A549 (cell line): ENCODE measurements at regions not wholly inside any gene's neighbourhood (a gene's known extent, or its start where the extent isn't known, plus 50 kb on each side); places are given as distances from the start of the nearest gene placed in this dataset.

Source experiments
- ATAC-seq, 2 experiments: fragments of 200-7000 bp in 1 of 2; fragments of >200 bp in 1 of 2; cut with Nextera tagmentation in 1 of 2; cut with Tn5 transposase in 1 of 2; 3 replicates each; pipeline versions ENCODE4 v1.8.0 to v1.9.1; 2018 to 2020; ENCODE audit warnings: mild to moderate bottlenecking in 1 of 2, moderate library complexity in 1 of 2
- CTCF ChIA-PET: fragments of 300-600 bp; sonication (Branson Sonifier 250); formaldehyde crosslinking; extraction: SDS; loops from one replicate; lab custom pipeline; 2021; ENCODE audit warnings: antibody characterized with exemption, inconsistent platforms; lab: Yijun Ruan, JAX
- POLR2A ChIA-PET: fragments of 350-600 bp; formaldehyde crosslinking; extraction: SDS; loops from one replicate; lab custom pipeline; 2021; ENCODE audit warnings: antibody characterized with exemption, inconsistent platforms; lab: Yijun Ruan, JAX
- DNase-seq, 2 experiments: peaks; one replicate each; pipeline versions ENCODE4 v3.0.0 to v3.0.0-alpha.2; 2011 to 2016; ENCODE audit warnings: low read depth in 1 of 2, low spot score in 1 of 2
- FAIRE-seq: peaks from 2 replicates; lab custom pipeline; 2011; peaks lifted over from hg19 to GRCh38; lab: Jason Lieb, UNC
- H3K27ac ChIP-seq, 2 experiments: fragments of >200 bp; sonication (Bioruptor Twin); formaldehyde crosslinking; 3 replicates each; pipeline ENCODE4 v1.5.1; 2016 to 2017
- H3K4me1 ChIP-seq: fragments of >200 bp; sonication (Bioruptor Twin); formaldehyde crosslinking; 3 replicates; pipeline ENCODE4 v1.6.1; 2016
- H3K4me2 ChIP-seq: fragments of >200 bp; sonication (Bioruptor Twin); formaldehyde crosslinking; 3 replicates; pipeline ENCODE4 v1.6.1; 2016
- H3K4me3 ChIP-seq: fragments of >200 bp; sonication (Bioruptor Twin); formaldehyde crosslinking; 3 replicates; pipeline ENCODE4 v1.5.1; 2016
- H3K9me3 ChIP-seq: fragments of >200 bp; sonication (Bioruptor Twin); formaldehyde crosslinking; 3 replicates; pipeline ENCODE4 v1.6.1; 2016
- BHLHE40 ChIP-seq: IDR thresholded peaks from 2 replicates; pipeline ENCODE4 v1.6.1; 2012; ENCODE audit warnings: low read depth, low read length, inconsistent platforms
- CBX2 ChIP-seq: fragments of 200-600 bp; sonication (generic); IDR thresholded peaks from 2 replicates; pipeline ENCODE4 v1.6.1; 2016; ENCODE audit warnings: low read depth, mild to moderate bottlenecking, borderline replicate concordance
- CHD2 ChIP-seq: fragments of 150-350 bp; IDR thresholded peaks from 2 replicates; pipeline ENCODE4 v1.6.1; 2014; ENCODE audit warnings: low read length; ENCODE audit not compliant: partially characterized antibody
- CHD4 ChIP-seq: fragments of 200-600 bp; sonication (generic); IDR thresholded peaks from 2 replicates; pipeline ENCODE4 v1.6.1; 2016; ENCODE audit warnings: antibody characterized with exemption, mild to moderate bottlenecking, borderline replicate concordance
- EHMT2 ChIP-seq: fragments of 200-600 bp; sonication (generic); IDR thresholded peaks from 2 replicates; pipeline ENCODE4 v1.6.1; 2016; ENCODE audit warnings: antibody characterized with exemption, low read depth, mild to moderate bottlenecking, moderate library complexity
- FOSB ChIP-seq: fragments of 250-450 bp; sonication (Bioruptor Pico); IDR thresholded peaks from 2 replicates; pipeline ENCODE4 v1.5.0; 2020; ENCODE audit warnings: mild to moderate bottlenecking, moderate library complexity
- HEYL ChIP-seq: fragments of 250-450 bp; sonication (Bioruptor Pico); IDR thresholded peaks from 2 replicates; pipeline ENCODE4 v1.8.0; 2021; ENCODE audit warnings: mild to moderate bottlenecking, moderate library complexity
- HOXB13 ChIP-seq: fragments of 250-450 bp; sonication (Bioruptor Pico); IDR thresholded peaks from 2 replicates; pipeline ENCODE4 v1.5.0; 2020; ENCODE audit warnings: low read depth, mild to moderate bottlenecking, moderate library complexity
- HOXB5 ChIP-seq: fragments of 250-450 bp; sonication (Bioruptor Pico); IDR thresholded peaks from 2 replicates; pipeline ENCODE4 v1.5.0; 2020; ENCODE audit warnings: mild to moderate bottlenecking, moderate library complexity
- JUNB ChIP-seq: fragments of >200 bp; sonication (Bioruptor Twin); formaldehyde crosslinking; IDR thresholded peaks from 2 replicates; pipeline ENCODE4 v1.6.1; 2016
- KDM5A ChIP-seq: fragments of 200-600 bp; sonication (generic); IDR thresholded peaks from 2 replicates; pipeline ENCODE4 v1.6.1; 2016; ENCODE audit warnings: antibody characterized with exemption, mild to moderate bottlenecking
- NR3C1 ChIP-seq: fragments of >200 bp; sonication (Bioruptor Twin); formaldehyde crosslinking; IDR thresholded peaks from 3 replicates; pipeline ENCODE4 v1.6.1; 2017
- POLR2AphosphoS2 ChIP-seq: conservative IDR thresholded peaks from 2 replicates; pipeline ENCODE4 v1.6.1; 2012; ENCODE audit warnings: low read length, improper control_type of control experiment, inconsistent platforms
- RCOR1 ChIP-seq: fragments of 150-350 bp; IDR thresholded peaks from 2 replicates; pipeline ENCODE4 v1.6.1; 2014; ENCODE audit warnings: antibody characterized with exemption, low read length, low read depth
- RFX5 ChIP-seq: fragments of 450-650 bp; IDR thresholded peaks from 2 replicates; pipeline ENCODE4 v1.7.1; 2014; ENCODE audit warnings: antibody characterized with exemption, mild to moderate bottlenecking, moderate library complexity
- SMC3 ChIP-seq: fragments of >200 bp; sonication (Bioruptor Twin); formaldehyde crosslinking; IDR thresholded peaks from 3 replicates; pipeline ENCODE4 v1.6.1; 2018; ENCODE audit warnings: inconsistent platforms
- TP53 ChIP-seq: fragments of 250-450 bp; sonication (Bioruptor Pico); IDR thresholded peaks from 2 replicates; pipeline ENCODE4 v1.5.0; 2021; ENCODE audit warnings: mild to moderate bottlenecking, moderate library complexity
- ZC3H11A ChIP-seq: fragments of 450-650 bp; IDR thresholded peaks from 2 replicates; pipeline ENCODE4 v1.6.1; 2014; ENCODE audit warnings: antibody characterized with exemption, mild to moderate bottlenecking
- ZFP36 ChIP-seq: fragments of 450-650 bp; IDR thresholded peaks from 2 replicates; pipeline ENCODE4 v1.6.1; 2014; ENCODE audit warnings: borderline replicate concordance; ENCODE audit not compliant: partially characterized antibody
- WGBS: methylation state at CpG from one replicate; pipeline ENCODE4 v1.1.6; 2017; ENCODE audit errors: missing lambda C conversion rate; 5-methylcytosine and 5-hydroxymethylcytosine counted together
- TF ChIP-seq, protein P1 (sequence below): IDR thresholded peaks from 2 replicates; pipeline ENCODE4 v1.6.1; 2012
- TF ChIP-seq, protein P2 (sequence below): IDR thresholded peaks from 2 replicates; pipeline ENCODE4 v1.6.1; 2012; ENCODE audit warnings: low read depth, borderline replicate concordance
- TF ChIP-seq, protein P3 (sequence below): fragments of 450-650 bp; IDR thresholded peaks from 2 replicates; pipeline ENCODE4 v1.6.1; 2014; ENCODE audit warnings: antibody characterized with exemption
- TF ChIP-seq, protein P4 (sequence below): fragments of >200 bp; sonication (Bioruptor Twin); formaldehyde crosslinking; IDR thresholded peaks from 2 replicates; pipeline ENCODE4 v1.6.1; 2016

DNA sequence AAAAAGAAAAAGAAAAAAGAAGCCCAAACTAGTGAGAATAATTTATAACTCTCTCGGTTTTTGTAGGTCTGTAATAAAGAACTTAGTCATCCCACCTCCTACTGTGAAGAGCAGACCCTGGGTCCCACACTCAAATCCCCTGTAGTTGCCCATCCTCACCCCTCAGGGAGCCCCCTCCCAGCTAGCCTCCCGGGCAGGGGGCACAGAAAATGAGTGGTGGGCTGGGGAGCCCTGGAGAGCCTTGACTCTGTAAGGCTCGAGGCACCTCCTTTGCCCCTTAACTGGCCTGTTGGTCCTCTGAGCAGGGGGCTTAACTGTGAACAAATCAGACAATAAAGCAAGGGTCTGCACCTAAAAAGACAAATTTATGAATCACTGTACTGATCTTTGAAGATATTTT is 57.5 kb upstream of the PRKACB start:
- no peak for ATAC-seq
- H3K9me3 ChIP-seq = no peaks in the 10 kb centered on the region
- FAIRE-seq = no peak
- CTCF ChIA-PET = no interaction called here
- 78% methylated on average over 3 of the region's 3 CpGs for WGBS
- no peak overlapping the region for H3K4me3 ChIP-seq
- no peak for DNase-seq
- TF ChIP-seq, protein P1, sequence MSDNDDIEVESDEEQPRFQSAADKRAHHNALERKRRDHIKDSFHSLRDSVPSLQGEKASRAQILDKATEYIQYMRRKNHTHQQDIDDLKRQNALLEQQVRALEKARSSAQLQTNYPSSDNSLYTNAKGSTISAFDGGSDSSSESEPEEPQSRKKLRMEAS = no peak
- no peak for TF ChIP-seq EHMT2
- no peak for TF ChIP-seq HOXB5 (CRISPR knock-in tag)
- TF ChIP-seq RCOR1 = no peak
- TF ChIP-seq FOSB (CRISPR knock-in tag) = no peak
- TF ChIP-seq KDM5A = no peak
- TF ChIP-seq ZFP36 = no peak
- TF ChIP-seq CBX2 = no peak
- TF ChIP-seq TP53 (CRISPR knock-in tag) = no peak
- TF ChIP-seq POLR2AphosphoS2 = no peak
- TF ChIP-seq, all 56 proteins: peak for 0
- Histone ChIP-seq H3K4me1 (peaks cover 25% of the 10 kb centered on the region), H3K27ac (no peak overlapping the region), H3K4me2 (no peak overlapping the region)
- POLR2A ChIA-PET = interaction anchor here (1.1 kb wide), 1 partner anchor 9 kb away, joined by 3 read pairs; no protein-coding TSS in a partner anchor

DNA sequence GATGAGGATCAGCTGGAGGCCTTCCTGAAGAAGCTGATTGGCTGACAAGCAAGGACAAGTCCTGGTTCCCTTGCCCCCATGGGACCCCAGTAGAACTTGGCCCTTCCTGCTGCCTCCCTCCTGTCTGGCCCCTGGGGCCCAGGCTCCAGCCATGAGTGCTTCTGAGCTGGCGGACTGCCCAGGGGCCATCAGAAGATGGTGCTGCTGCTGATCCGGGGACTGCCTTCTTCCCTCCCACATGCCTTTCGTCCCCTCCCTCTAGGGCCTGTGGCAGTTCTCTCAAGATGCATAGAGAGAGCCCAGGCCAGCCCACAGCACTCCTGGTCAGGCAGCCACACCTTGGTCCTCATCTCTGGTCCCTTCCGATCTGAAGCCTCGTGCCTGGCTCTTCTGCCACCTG is 57.9 kb upstream of the PRKACB start:
- CTCF ChIA-PET = no interaction called here
- no peak for TF ChIP-seq SMC3
- TF ChIP-seq BHLHE40 = no peak
- TF ChIP-seq ZC3H11A = no peak
- TF ChIP-seq POLR2AphosphoS2 = no peak
- no peak for TF ChIP-seq JUNB
- no peak for TF ChIP-seq CHD2
- TF ChIP-seq, protein P2, sequence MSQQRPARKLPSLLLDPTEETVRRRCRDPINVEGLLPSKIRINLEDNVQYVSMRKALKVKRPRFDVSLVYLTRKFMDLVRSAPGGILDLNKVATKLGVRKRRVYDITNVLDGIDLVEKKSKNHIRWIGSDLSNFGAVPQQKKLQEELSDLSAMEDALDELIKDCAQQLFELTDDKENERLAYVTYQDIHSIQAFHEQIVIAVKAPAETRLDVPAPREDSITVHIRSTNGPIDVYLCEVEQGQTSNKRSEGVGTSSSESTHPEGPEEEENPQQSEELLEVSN = no peak
- TF ChIP-seq, protein P3, sequence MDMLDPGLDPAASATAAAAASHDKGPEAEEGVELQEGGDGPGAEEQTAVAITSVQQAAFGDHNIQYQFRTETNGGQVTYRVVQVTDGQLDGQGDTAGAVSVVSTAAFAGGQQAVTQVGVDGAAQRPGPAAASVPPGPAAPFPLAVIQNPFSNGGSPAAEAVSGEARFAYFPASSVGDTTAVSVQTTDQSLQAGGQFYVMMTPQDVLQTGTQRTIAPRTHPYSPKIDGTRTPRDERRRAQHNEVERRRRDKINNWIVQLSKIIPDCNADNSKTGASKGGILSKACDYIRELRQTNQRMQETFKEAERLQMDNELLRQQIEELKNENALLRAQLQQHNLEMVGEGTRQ = no peak
- POLR2A ChIA-PET = no interaction called here
- WGBS = 78% methylated on average over 2 of the region's 5 CpGs
- no peak overlapping the region for H3K4me2 ChIP-seq
- no peak overlapping the region for H3K4me3 ChIP-seq
- no peaks in the 10 kb centered on the region for H3K9me3 ChIP-seq
- FAIRE-seq = no peak
- no peak overlapping the region for H3K27ac ChIP-seq
- no peak for DNase-seq
- no peak for ATAC-seq
- H3K4me1 ChIP-seq = peaks cover 25% of the 10 kb centered on the region

DNA sequence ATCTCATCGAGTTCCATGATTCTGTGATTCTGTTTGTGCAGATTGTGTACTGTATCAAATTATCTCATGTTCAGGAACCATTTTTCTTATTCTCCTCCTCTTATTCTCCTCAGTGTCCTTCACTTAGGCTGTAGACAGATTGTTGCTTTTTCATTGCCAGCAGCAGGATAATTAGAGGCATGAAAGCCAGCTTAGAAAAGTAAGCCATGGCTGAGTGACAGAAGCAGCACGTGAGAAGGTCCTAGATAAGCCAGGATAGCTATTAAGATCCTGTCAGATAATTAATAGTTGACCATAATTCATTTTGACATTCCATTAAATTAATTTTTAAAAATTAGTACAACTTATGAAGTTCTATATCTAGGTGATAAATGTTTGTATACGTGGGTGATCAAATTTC is 60.8 kb upstream of the PRKACB start:
- 58% methylated on average over 3 of the region's 3 CpGs for WGBS
- no peak for DNase-seq
- H3K4me3 ChIP-seq = no peak overlapping the region
- H3K9me3 ChIP-seq = no peaks in the 10 kb centered on the region
- ChIA-PET CTCF (no interaction called here), POLR2A (no interaction called here)
- FAIRE-seq = no peak
- TF ChIP-seq HEYL (no peak), NR3C1 (no peak), BHLHE40 (no peak), KDM5A (no peak), TP53 (CRISPR knock-in tag) (no peak), RFX5 (no peak), CHD4 (no peak), HOXB13 (CRISPR knock-in tag) (no peak)
- TF ChIP-seq, protein P3 = no peak
- TF ChIP-seq, protein P4, sequence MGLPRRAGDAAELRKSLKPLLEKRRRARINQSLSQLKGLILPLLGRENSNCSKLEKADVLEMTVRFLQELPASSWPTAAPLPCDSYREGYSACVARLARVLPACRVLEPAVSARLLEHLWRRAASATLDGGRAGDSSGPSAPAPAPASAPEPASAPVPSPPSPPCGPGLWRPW = no peak
- H3K27ac ChIP-seq = no peak overlapping the region
- peaks cover 3% of the 10 kb centered on the region; the same call in 2 of the 3 replicates for H3K4me1 ChIP-seq
- ATAC-seq = no peak
- no peak overlapping the region for H3K4me2 ChIP-seq
